ENCODE measurements at regions not wholly inside any gene's neighbourhood (a gene's known extent, or its start where the extent isn't known, plus 50 kb on each side); places are given as distances from the start of the nearest gene placed in this dataset.

- TF ChIP-seq POLR2AphosphoS5 (IDR thresholded peaks at IDR 0.05; ENCODE audit: low read depth) (no peak), ETS1 (IDR thresholded peaks at IDR 0.05) (no peak), CREB1 (CRISPR knock-in tag; IDR thresholded peaks at IDR 0.05; ENCODE audit: low read depth) (no peak), ZNF114 (CRISPR knock-in tag; IDR thresholded peaks at IDR 0.05) (no peak), ZNF331 (CRISPR knock-in tag; IDR thresholded peaks at IDR 0.05; ENCODE audit: low read depth) (no peak), JUNB (IDR thresholded peaks at IDR 0.05; ENCODE audit: unreplicated experiment) (no peak)
- TF ChIP-seq, protein P1, sequence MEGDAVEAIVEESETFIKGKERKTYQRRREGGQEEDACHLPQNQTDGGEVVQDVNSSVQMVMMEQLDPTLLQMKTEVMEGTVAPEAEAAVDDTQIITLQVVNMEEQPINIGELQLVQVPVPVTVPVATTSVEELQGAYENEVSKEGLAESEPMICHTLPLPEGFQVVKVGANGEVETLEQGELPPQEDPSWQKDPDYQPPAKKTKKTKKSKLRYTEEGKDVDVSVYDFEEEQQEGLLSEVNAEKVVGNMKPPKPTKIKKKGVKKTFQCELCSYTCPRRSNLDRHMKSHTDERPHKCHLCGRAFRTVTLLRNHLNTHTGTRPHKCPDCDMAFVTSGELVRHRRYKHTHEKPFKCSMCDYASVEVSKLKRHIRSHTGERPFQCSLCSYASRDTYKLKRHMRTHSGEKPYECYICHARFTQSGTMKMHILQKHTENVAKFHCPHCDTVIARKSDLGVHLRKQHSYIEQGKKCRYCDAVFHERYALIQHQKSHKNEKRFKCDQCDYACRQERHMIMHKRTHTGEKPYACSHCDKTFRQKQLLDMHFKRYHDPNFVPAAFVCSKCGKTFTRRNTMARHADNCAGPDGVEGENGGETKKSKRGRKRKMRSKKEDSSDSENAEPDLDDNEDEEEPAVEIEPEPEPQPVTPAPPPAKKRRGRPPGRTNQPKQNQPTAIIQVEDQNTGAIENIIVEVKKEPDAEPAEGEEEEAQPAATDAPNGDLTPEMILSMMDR (conservative IDR thresholded peaks at IDR 0.05; ENCODE audit: low read depth in 2 of 2): no peak
Observed at GRCh38 chr2:156944871-156945270, 312.6 kb upstream of the GALNT5 start (continued).

- Histone ChIP-seq H3K27me3 (ENCODE audit: insufficient read depth) (no peaks in the 10 kb centered on the region), H3K79me2 (replicated peaks; ENCODE audit: insufficient read depth) (no peaks in the 10 kb centered on the region), H3K4me3 (no peak overlapping the region), H2AFZ (no peak overlapping the region; the same call in 1 of the 2 replicates), H3K4me1 (ENCODE audit: insufficient read depth) (no peaks in the 10 kb centered on the region), H3K9me2 (ENCODE audit: insufficient read depth) (no peaks in the 10 kb centered on the region; the same call in 1 of the 2 replicates), H4K20me1 (replicated peaks; ENCODE audit: insufficient read depth) (no peaks in the 10 kb centered on the region), H3K4me2 (no peak overlapping the region), H3K36me3 (ENCODE audit: insufficient read depth) (no peaks in the 10 kb centered on the region; the same call in 1 of the 2 replicates), H3F3A (replicated peaks; ENCODE audit: low read depth) (no peaks in the 10 kb centered on the region), H3K27ac (ENCODE audit: low read depth) (no peak overlapping the region)
- H3K36me3 Mint-ChIP-seq (ENCODE audit: low read depth): 0 out of 3 replicates have a peak, but pooled peaks cover 3% of the 10 kb centered on the region
- no peak overlapping the region for H3K27ac Mint-ChIP-seq
- no peak for ATAC-seq
- no peaks in the 10 kb centered on the region for H3K4me1 Mint-ChIP-seq
- no peak for DNase-seq (ENCODE audit: low spot score)
- no peak for TF ChIP-seq ZNF114 (CRISPR knock-in tag; IDR thresholded peaks at IDR 0.05)
- TF ChIP-seq ETS1 (IDR thresholded peaks at IDR 0.05): no peak
- TF ChIP-seq ZNF331 (CRISPR knock-in tag; IDR thresholded peaks at IDR 0.05; ENCODE audit: low read depth): no peak
- TF ChIP-seq, protein P2, sequence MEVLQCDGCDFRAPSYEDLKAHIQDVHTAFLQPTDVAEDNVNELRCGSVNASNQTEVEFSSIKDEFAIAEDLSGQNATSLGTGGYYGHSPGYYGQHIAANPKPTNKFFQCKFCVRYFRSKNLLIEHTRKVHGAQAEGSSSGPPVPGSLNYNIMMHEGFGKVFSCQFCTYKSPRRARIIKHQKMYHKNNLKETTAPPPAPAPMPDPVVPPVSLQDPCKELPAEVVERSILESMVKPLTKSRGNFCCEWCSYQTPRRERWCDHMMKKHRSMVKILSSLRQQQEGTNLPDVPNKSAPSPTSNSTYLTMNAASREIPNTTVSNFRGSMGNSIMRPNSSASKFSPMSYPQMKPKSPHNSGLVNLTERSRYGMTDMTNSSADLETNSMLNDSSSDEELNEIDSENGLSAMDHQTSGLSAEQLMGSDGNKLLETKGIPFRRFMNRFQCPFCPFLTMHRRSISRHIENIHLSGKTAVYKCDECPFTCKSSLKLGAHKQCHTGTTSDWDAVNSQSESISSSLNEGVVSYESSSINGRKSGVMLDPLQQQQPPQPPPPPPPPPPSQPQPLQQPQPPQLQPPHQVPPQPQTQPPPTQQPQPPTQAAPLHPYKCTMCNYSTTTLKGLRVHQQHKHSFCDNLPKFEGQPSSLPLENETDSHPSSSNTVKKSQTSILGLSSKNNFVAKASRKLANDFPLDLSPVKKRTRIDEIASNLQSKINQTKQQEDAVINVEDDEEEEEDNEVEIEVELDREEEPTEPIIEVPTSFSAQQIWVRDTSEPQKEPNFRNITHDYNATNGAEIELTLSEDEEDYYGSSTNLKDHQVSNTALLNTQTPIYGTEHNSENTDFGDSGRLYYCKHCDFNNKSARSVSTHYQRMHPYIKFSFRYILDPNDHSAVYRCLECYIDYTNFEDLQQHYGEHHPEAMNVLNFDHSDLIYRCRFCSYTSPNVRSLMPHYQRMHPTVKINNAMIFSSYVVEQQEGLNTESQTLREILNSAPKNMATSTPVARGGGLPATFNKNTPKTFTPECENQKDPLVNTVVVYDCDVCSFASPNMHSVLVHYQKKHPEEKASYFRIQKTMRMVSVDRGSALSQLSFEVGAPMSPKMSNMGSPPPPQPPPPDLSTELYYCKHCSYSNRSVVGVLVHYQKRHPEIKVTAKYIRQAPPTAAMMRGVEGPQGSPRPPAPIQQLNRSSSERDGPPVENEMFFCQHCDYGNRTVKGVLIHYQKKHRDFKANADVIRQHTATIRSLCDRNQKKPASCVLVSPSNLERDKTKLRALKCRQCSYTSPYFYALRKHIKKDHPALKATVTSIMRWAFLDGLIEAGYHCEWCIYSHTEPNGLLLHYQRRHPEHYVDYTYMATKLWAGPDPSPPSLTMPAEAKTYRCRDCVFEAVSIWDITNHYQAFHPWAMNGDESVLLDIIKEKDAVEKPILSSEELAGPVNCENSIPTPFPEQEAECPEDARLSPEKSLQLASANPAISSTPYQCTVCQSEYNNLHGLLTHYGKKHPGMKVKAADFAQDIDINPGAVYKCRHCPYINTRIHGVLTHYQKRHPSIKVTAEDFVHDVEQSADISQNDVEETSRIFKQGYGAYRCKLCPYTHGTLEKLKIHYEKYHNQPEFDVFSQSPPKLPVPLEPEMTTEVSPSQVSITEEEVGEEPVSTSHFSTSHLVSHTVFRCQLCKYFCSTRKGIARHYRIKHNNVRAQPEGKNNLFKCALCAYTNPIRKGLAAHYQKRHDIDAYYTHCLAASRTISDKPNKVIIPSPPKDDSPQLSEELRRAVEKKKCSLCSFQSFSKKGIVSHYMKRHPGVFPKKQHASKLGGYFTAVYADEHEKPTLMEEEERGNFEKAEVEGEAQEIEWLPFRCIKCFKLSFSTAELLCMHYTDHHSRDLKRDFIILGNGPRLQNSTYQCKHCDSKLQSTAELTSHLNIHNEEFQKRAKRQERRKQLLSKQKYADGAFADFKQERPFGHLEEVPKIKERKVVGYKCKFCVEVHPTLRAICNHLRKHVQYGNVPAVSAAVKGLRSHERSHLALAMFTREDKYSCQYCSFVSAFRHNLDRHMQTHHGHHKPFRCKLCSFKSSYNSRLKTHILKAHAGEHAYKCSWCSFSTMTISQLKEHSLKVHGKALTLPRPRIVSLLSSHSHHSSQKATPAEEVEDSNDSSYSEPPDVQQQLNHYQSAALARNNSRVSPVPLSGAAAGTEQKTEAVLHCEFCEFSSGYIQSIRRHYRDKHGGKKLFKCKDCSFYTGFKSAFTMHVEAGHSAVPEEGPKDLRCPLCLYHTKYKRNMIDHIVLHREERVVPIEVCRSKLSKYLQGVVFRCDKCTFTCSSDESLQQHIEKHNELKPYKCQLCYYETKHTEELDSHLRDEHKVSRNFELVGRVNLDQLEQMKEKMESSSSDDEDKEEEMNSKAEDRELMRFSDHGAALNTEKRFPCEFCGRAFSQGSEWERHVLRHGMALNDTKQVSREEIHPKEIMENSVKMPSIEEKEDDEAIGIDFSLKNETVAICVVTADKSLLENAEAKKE (CRISPR knock-in tag; IDR thresholded peaks at IDR 0.05): no peak
- no peak for TF ChIP-seq POLR2AphosphoS5 (IDR thresholded peaks at IDR 0.05; ENCODE audit: low read depth)
- TF ChIP-seq STAT1 (IDR thresholded peaks at IDR 0.05; ENCODE audit: unreplicated experiment): no peak
- H3K4me3 Mint-ChIP-seq: no peak overlapping the region
- H3K9me3 Mint-ChIP-seq: peaks cover 13% of the 10 kb centered on the region
- no peaks in the 10 kb centered on the region for H3K27me3 Mint-ChIP-seq (ENCODE audit: insufficient read depth, low read depth, poor library complexity)
Observed at GRCh38 chr2:156947261-156947660, 310.2 kb upstream of the GALNT5 start.
